Urothelium cell line (cell line): ENCODE measurements at regions not wholly inside any gene's neighbourhood (a gene's known extent, or its start where the extent isn't known, plus 50 kb on each side); places are given as distances from the start of the nearest gene placed in this dataset.
A peak's percentile ranks its signal among the peaks of the same experiment; 100 is the strongest.
"Not testable (repeated sequence)": the region's sequence is repeated elsewhere in the genome, so short reads cannot be mapped to it uniquely, and the experiment has no call there.

Experiments used
- DNase-seq: peaks from one replicate; pipeline ENCODE4 v3.0.0; 2011; ENCODE audit warnings: low spot score, mixed read lengths
- FAIRE-seq: peaks from 2 replicates; lab custom pipeline; 2011; peaks lifted over from hg19 to GRCh38; lab: Jason Lieb, UNC

GRCh38 chr9:89670801-89671434 is 66.1 kb downstream of the GADD45G start:
- FAIRE-seq (no peak), DNase-seq (no peak)

- DNase-seq (no peak), FAIRE-seq (no peak)
Observed at GRCh38 chr9:89674667-89675057, 69.8 kb downstream of the GADD45G start.

- FAIRE-seq (no peak), DNase-seq (no peak)
Observed at GRCh38 chr9:89675058-89675742, 70.4 kb downstream of the GADD45G start.

GRCh38 chr9:89676281-89676680 is 71.5 kb downstream of the GADD45G start:
- DNase-seq (no peak), FAIRE-seq (no peak)

- FAIRE-seq, result no peak
- no peak for DNase-seq
Observed at GRCh38 chr9:89677702-89678395, 73.0 kb downstream of the GADD45G start.

GRCh38 chr9:89678396-89679015 is 73.7 kb downstream of the GADD45G start:
- FAIRE-seq, result no peak
- no peak for DNase-seq

- DNase-seq, result no peak
- FAIRE-seq, result no peak
Observed at GRCh38 chr9:89679016-89679415, 74.2 kb downstream of the GADD45G start.

GRCh38 chr9:89679581-89679980 is 74.8 kb downstream of the GADD45G start:
- FAIRE-seq (no peak), DNase-seq (no peak)

DNA sequence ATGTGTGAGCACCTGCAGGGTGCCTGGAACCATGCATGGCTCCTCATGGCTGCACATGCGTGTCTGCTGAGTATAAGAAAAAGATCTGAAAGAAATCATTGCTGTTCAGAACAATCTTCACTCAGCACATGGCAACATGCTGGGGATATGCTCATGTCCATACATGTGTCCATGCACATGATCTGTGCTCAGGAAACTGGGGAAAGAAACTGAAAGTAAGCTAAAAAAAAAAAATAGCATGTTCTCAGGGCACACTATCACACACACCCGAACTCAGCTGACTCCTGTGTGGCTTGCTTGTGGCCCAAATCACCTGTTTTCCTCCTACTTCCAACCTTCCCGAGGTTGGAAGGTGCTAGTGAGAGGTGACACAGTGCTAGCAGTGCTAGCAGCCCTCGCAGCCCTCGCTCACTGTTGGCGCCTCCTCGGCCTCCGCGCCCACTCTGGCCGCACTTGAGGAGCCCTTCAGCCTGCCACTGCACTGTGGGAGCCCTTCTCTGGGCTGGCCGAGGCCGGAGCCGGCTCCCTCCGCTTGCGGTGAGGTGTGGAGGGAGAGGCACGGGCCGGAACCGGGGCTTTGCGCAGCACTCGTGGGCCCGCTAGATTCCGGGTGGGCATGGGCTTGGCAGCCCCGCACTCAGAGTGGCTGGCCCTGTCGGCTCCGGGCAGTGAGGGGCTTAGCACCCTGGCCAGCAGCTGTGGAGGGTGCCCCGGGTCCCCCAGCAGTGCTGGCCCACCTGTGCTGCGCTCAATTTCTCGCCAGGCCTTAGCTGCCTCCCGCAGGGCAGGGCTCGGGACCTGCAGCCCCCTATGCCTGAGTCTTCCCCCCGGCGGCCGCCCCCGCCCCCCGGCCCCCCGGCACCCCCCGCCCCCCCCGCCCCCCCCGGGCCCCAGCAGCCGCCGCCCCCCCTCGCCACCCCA is 76.0 kb downstream of the GADD45G start:
- FAIRE-seq (no peak), DNase-seq (no peak)

DNA sequence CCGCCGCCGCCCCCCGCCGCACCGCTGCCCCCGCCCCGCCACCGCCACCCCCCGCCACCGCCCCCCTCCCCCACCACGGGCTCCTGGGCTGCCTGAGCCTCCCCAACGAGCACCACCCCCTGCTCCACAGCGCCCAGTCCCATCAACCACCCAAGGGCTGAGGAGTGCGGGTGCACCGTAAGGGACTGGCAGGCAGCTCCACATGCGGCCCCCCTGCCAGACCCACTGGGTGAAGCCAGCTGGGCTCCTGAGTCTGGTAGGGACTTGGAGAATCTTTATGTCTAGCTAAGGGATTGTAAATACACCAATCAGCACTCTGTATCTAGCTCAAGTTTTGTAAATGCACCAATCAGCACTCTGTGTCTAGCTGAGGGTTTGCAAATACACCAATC is 76.7 kb downstream of the GADD45G start:
- not testable (repeated sequence) for FAIRE-seq, DNase-seq

- no peak for DNase-seq
- no peak for FAIRE-seq
Observed at GRCh38 chr9:89683626-89684025, 78.8 kb downstream of the GADD45G start.

DNA sequence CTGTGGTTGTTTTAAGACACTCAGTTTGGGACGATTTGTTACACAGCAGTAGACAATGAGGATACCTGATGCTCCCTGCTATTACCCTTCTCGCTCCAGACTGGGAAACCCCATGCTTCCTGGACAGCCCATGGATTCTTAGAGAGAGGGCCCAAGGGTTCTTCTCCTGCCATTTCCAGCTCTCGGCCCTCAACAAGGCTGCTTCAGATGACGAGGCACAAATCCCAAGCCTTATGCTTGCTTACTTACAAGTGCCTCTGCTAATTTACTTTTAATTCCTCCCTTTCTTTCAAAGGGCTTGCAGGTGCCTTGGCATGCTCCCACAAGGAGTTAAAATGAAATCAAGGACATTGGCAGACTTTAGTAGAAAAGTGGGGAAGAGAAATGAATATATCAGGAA is 79.4 kb downstream of the GADD45G start:
- no peak for DNase-seq
- FAIRE-seq, result no peak

DNA sequence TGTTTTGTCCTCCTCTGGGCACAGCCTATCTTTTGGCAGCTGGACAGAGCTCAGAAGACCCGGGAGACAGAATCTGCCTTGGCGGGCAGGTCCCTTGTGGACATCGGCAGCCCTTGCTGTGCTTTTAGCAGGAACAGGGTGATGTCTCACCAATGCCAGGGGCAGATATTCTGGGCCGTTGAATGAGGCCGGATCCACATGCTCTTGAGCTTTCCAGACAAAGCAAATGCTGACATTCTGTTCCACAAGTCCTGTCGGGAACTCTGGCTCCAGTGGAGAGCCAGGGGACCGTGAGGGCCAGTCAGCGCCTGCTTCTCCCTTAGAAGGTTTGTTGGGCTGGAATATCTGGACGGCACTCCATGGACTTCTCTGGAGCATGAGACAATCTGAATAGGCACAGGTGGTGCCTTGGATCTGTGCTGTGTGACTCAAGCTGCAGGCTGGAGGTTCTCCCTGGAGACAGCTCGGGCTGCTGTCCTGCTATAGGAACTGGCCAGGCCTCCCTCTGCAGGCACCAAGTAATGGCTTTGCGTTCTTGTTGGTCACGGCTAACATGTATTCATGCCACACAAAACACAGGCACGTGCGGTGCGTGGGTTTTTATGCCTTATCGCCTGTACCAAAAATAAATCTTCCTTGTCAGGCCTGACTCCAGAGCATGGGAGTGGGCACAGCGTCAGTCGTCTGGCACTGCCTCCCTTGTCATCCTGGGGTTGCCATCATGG is 80.3 kb downstream of the GADD45G start:
- FAIRE-seq, result no peak
- no peak for DNase-seq

- DNase-seq, result no peak
- no peak for FAIRE-seq
Observed at GRCh38 chr9:89685698-89686097, 80.9 kb downstream of the GADD45G start.

DNA sequence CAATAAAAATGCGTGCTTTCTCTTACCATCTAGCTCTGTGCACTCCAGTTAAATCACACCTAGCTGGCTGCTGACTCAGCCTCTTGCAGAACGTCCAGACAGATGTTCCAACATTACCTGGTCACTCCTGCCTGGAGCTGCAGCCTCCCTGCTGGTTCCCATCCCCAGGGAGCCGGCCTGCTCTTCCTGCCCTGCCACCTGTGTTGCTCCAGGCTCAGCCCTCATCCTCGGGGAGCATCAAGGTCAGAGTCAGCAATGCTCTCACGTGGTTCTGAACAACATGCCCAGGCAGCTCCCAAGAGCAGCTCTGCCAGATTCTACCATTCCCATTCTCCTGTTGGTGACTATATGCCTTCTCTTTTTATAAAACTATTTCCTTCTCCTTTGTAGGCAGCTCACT is 81.3 kb downstream of the GADD45G start:
- FAIRE-seq, result no peak

DNA sequence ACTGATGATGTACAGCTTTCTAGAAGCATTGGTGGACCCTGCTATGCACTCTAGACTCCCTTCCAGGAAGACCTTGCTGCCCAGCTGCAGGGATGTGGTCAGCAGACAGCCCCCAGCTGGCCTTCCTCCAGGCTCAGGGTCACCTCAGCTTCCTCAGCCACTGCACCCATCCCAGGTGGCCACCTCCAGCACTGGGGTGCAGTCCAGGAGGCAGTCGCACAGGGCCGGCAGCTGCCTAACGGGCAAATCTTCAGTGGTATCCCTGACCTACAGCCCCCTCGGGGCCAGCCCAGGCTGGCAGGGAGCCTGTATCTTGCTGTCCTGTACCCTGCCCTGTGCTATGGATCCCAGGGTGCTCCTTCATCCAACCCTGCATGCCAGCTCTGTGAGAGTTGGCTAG is 81.8 kb downstream of the GADD45G start:
- FAIRE-seq, result no peak
- DNase-seq, result no peak

More for the DNA sequence above, 81.3 kb downstream of the GADD45G start:
- peak; percentile 31 for DNase-seq

GRCh38 chr9:89687188-89687587 is 82.4 kb downstream of the GADD45G start:
- FAIRE-seq (no peak), DNase-seq (no peak)

- no peak for FAIRE-seq
- no peak for DNase-seq
Observed at GRCh38 chr9:89687848-89688247, 83.0 kb downstream of the GADD45G start.

DNA sequence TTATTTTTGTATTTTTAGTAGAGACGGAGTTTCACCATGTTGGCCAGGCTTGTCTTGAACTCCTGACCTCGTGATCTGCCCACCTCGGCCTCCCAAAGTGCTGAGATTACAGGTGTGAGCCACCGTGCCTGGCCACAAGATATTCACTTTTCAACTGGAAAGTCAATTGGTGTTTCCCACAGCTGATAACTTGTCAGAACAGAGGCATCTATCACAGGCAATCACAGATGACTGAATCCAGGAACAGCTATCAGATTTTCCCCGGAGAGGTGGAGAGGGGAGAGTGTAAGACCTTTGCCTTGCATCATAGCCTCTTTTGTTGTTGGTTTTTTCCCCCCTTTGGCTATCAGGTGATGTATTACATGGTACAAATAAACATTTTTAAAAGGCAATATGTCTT is 84.5 kb downstream of the GADD45G start:
- not testable (repeated sequence) for FAIRE-seq, DNase-seq

- DNase-seq, result no peak
- no peak for FAIRE-seq
Observed at GRCh38 chr9:89690334-89690912, 85.6 kb downstream of the GADD45G start.
